Right atrium auricular region (tissue), 2 donors: ENCODE measurements at regions not wholly inside any gene's neighbourhood (a gene's known extent, or its start where the extent isn't known, plus 50 kb on each side); places are given as distances from the start of the nearest gene placed in this dataset.

Source experiments
- DNase-seq: peaks from one replicate; pipeline ENCODE4 v3.0.0-alpha.2; 2019; ENCODE audit warnings: low spot score
- H3K27ac ChIP-seq, 2 donors: fragments of 200-600 bp; sonication (generic); 1 replicate in 1 of 2; 2 replicates in 1 of 2; pipeline ENCODE4 v1.5.1; 2016 to 2019
- H3K27me3 ChIP-seq, 2 donors: fragments of 200-600 bp; sonication (generic); one replicate each; pipeline versions ENCODE4 v1.5.1 to v1.6.0; 2017 to 2019
- H3K36me3 ChIP-seq: fragments of 200-600 bp; sonication (generic); one replicate; pipeline ENCODE4 v1.5.1; 2016
- H3K4me1 ChIP-seq, 2 donors: fragments of 200-600 bp; sonication (generic); one replicate each; pipeline versions ENCODE4 v1.5.1 to v1.6.0; 2017 to 2019
- H3K4me3 ChIP-seq, 2 donors: fragments of 200-600 bp; sonication (generic); 1 replicate in 1 of 2; 2 replicates in 1 of 2; pipeline ENCODE4 v1.5.1; 2017 to 2019; ENCODE audit warnings: mild to moderate bottlenecking in 1 of 2, moderate library complexity in 1 of 2
- H3K9me3 ChIP-seq, 2 donors: fragments of 200-600 bp; sonication (generic); one replicate each; pipeline ENCODE4 v1.5.1; 2019
- TF ChIP-seq, protein P1 (sequence below), 2 donors: fragments of 200-600 bp; sonication (generic); IDR thresholded peaks; one replicate each; pipeline ENCODE4 v1.5.1; 2019; ENCODE audit warnings: antibody characterized with exemption in 2 of 2

DNA sequence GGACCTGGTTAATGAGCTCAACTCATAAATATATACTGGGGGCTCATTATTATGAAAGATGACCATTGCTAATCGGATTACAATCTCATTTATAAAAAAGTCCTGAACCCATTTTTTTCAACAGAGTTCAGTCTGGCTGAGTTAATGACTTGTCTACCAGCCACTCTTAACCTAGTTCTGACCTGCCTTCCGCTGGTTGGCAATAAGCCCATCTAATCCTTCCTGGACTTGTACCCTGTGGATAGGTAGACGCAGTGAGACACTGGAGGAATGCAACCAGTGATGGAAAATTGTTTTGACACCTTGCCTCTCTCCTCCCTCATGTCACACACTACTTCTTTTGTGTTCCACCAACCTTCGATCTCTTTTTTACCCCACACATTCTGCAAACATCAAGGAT, 279.9 kb downstream of the FOXO1 start:
- Histone ChIP-seq H3K27me3 (no peaks in the 10 kb centered on the region), H3K9me3 (no peaks in the 10 kb centered on the region), H3K4me3 (no peak overlapping the region), H3K27ac (no peak overlapping the region), H3K4me1 (no peaks in the 10 kb centered on the region), H3K36me3 (no peaks in the 10 kb centered on the region)
- TF ChIP-seq, protein P1, sequence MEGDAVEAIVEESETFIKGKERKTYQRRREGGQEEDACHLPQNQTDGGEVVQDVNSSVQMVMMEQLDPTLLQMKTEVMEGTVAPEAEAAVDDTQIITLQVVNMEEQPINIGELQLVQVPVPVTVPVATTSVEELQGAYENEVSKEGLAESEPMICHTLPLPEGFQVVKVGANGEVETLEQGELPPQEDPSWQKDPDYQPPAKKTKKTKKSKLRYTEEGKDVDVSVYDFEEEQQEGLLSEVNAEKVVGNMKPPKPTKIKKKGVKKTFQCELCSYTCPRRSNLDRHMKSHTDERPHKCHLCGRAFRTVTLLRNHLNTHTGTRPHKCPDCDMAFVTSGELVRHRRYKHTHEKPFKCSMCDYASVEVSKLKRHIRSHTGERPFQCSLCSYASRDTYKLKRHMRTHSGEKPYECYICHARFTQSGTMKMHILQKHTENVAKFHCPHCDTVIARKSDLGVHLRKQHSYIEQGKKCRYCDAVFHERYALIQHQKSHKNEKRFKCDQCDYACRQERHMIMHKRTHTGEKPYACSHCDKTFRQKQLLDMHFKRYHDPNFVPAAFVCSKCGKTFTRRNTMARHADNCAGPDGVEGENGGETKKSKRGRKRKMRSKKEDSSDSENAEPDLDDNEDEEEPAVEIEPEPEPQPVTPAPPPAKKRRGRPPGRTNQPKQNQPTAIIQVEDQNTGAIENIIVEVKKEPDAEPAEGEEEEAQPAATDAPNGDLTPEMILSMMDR (IDR thresholded peaks at IDR 0.05), result no peak
- DNase-seq, result no peak

DNA sequence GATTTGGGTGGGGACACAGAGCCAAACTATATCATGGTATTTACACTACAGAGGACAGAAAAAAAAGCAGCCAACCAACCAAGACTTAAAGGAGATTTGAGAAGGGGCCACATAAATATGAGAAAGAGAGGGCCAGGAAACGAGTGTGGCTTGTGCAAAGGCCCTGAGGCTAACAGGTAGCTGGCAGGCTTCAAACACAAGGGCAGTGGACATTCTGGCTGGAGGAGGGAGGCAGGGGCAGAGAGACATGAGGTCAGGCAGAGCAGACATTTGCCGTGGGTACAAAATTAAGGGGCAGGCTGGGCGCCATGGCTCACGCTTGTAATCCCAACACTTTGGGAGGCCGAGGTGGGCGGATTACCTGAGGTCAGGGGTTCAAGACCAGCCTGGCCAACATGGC, 278.7 kb downstream of the FOXO1 start:
- H3K9me3 ChIP-seq, result no peaks in the 10 kb centered on the region
- TF ChIP-seq, protein P1 (IDR thresholded peaks at IDR 0.05), result no peak
- no peak for DNase-seq

DNA sequence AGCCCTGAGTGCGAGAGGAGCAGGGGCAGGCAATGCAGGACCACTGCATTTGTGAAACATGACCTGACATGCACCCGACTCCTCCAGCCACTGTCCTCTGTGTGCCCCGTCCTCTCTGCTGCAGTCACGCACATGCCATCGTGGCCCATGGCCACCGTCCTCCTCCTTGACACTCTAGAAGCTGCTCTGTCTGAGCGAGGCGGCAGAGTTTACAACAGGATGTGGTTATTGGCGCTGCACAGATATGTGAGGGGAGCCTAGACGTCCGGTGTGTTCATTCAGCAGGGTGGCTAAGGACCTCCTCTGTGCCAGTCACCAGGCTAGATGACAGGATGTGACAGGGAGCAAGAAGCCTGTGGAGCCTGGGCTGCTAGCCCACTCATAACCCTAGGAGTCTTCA, 277.8 kb downstream of the FOXO1 start:
- Histone ChIP-seq H3K4me1 (no peaks in the 10 kb centered on the region), H3K27me3 (no peaks in the 10 kb centered on the region), H3K36me3 (no peaks in the 10 kb centered on the region), H3K27ac (no peak overlapping the region), H3K4me3 (no peak overlapping the region), H3K9me3 (no peaks in the 10 kb centered on the region)
- TF ChIP-seq, protein P1 (IDR thresholded peaks at IDR 0.05), result no peak
- DNase-seq, result no peak

More for the DNA sequence above, 278.7 kb downstream of the FOXO1 start:
- Histone ChIP-seq H3K4me1 (no peaks in the 10 kb centered on the region), H3K27ac (no peak overlapping the region), H3K4me3 (no peak overlapping the region), H3K27me3 (no peaks in the 10 kb centered on the region), H3K36me3 (no peaks in the 10 kb centered on the region)

DNA sequence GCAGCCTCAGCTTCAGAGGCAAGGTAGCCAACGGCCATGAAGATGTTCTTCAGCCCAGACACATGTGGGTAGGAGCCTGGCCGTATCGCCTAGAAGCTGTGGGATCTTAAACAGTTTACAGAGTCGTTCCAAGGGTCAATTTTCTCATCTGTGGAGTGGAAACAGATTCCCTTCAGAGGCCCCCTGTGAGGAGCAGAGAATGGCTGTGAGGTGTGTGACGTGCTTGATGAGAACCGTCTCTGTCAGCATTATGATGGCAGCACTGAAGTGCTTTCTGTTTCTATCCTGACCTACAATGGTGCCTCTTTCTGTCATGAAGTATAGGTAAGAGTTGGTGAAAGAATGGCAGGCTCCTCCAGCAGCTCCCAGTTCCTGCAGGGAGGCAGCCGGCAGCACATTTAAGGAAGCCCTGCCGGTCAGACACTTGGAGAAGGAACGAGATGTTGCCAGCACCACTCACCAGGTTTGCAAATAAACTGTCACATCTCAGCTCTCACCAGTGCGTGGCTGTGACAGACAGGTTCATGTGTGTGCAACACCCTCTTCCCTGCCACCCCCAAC, 277.3 kb downstream of the FOXO1 start:
- no peaks in the 10 kb centered on the region for H3K36me3 ChIP-seq
- no peaks in the 10 kb centered on the region for H3K4me1 ChIP-seq
- no peak overlapping the region for H3K4me3 ChIP-seq
- no peak overlapping the region for H3K27ac ChIP-seq
- TF ChIP-seq, protein P1 (IDR thresholded peaks at IDR 0.05), result no peak
- DNase-seq, result no peak
- H3K9me3 ChIP-seq, result no peaks in the 10 kb centered on the region
- no peaks in the 10 kb centered on the region for H3K27me3 ChIP-seq

DNA sequence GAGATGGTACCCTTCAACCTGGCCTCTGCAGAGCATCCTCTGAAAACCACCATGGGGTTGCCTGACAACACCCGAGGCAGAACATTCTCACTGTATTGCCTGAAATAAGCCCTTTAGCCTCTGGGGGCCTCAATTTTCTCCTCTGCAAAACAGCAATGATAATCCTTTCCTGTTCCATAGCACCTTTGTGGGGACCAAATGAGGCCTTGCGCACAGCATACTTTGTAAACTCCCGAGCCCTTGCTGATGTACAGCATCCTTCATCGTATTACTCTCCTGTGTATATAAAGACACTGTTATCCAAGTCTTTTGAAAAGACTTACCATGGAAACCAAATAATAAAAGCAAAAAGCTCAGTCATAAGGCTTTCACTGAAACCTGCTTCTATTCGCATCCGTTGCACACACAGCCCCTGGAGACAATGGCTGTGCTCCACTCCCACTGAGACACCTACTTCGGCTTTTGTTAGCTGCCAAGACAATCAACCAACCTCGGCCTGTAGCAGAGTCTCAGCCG, 276.0 kb downstream of the FOXO1 start:
- Histone ChIP-seq H3K27ac (no peak overlapping the region), H3K36me3 (no peaks in the 10 kb centered on the region), H3K4me3 (no peak overlapping the region), H3K27me3 (no peaks in the 10 kb centered on the region), H3K4me1 (no peaks in the 10 kb centered on the region), H3K9me3 (no peaks in the 10 kb centered on the region)
- no peak for DNase-seq
- TF ChIP-seq, protein P1 (IDR thresholded peaks at IDR 0.05), result no peak

DNA sequence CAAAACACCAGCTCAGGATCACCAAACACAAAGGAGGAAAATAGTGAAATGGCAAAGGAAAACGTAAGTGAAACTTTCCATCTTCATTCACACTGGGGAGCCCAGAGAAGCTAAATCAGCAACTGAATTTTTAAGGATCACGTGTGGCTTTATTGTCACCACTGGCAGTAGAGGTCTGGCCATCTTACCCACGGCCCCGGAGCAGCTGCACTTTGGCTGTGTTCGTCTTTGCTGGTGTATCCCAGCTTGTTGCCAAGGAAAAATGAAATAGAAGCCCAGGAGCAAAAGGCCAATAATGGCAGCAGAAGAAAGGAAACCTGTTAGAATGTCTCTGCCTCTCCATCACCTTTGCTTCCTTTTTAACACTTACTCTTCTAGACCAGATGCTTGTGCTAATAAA, 274.7 kb downstream of the FOXO1 start:
- H3K9me3 ChIP-seq, result no peaks in the 10 kb centered on the region
- no peaks in the 10 kb centered on the region for H3K4me1 ChIP-seq
- no peak for DNase-seq
- no peaks in the 10 kb centered on the region for H3K36me3 ChIP-seq
- no peaks in the 10 kb centered on the region for H3K27me3 ChIP-seq
- H3K27ac ChIP-seq, result no peak overlapping the region
- H3K4me3 ChIP-seq, result no peak overlapping the region
- TF ChIP-seq, protein P1 (IDR thresholded peaks at IDR 0.05), result no peak
